Prostate gland (tissue), 2 donors: ENCODE measurements at regions not wholly inside any gene's neighbourhood (a gene's known extent, or its start where the extent isn't known, plus 50 kb on each side); places are given as distances from the start of the nearest gene placed in this dataset.

Experiments
- POLR2AphosphoS5 ChIP-seq: sonication (generic); formaldehyde crosslinking; IDR thresholded peaks from one replicate; pipeline ENCODE4 v1.6.1; 2017; ENCODE audit warnings: antibody characterized with exemption
- TF ChIP-seq, protein P1 (sequence below), 4 experiments: fragments of 200-600 bp in 2 of 4; fragments of 450-650 bp in 2 of 4; sonication (generic) in 2 of 4; IDR thresholded peaks; 1 replicate in 3 of 4; 2 replicates in 1 of 4; pipeline ENCODE4 v1.5.1; 2016 to 2019; ENCODE audit warnings: antibody characterized with exemption in 4 of 4, mild to moderate bottlenecking in 2 of 4, moderate library complexity in 2 of 4

DNA sequence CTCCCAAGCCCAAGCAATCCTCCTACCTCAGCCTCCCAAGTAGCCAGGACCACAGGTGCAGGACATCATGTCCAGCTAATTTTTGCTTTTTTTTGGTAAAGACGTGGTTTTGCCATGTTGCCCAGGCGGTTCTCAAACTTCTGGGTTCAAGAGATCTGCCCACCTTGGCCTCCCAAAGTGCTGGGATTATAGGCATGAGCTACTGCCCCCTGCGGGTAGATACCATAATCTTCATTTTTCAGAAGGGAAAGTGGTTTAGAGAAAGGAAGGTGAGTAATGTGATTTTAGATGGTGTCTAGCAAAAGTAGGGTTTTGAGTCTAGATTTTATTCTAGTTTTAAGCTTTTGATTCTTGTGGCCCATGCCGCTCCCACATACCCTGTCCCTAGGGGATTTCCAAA, 205.3 kb upstream of the CLNK start:
- TF ChIP-seq, protein P1, sequence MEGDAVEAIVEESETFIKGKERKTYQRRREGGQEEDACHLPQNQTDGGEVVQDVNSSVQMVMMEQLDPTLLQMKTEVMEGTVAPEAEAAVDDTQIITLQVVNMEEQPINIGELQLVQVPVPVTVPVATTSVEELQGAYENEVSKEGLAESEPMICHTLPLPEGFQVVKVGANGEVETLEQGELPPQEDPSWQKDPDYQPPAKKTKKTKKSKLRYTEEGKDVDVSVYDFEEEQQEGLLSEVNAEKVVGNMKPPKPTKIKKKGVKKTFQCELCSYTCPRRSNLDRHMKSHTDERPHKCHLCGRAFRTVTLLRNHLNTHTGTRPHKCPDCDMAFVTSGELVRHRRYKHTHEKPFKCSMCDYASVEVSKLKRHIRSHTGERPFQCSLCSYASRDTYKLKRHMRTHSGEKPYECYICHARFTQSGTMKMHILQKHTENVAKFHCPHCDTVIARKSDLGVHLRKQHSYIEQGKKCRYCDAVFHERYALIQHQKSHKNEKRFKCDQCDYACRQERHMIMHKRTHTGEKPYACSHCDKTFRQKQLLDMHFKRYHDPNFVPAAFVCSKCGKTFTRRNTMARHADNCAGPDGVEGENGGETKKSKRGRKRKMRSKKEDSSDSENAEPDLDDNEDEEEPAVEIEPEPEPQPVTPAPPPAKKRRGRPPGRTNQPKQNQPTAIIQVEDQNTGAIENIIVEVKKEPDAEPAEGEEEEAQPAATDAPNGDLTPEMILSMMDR (IDR thresholded peaks at IDR 0.05): no peak
- TF ChIP-seq POLR2AphosphoS5: no peak
